HG03521 (cell line): ENCODE measurements at regions not wholly inside any gene's neighbourhood (a gene's known extent, or its start where the extent isn't known, plus 50 kb on each side); places are given as distances from the start of the nearest gene placed in this dataset.

ENCODE experiments used
- ATAC-seq: cut with Tn5 transposase; IDR thresholded peaks from one replicate; pipeline ENCODE4 v1.9.1; 2021; ENCODE audit warnings: mild to moderate bottlenecking, moderate library complexity; ENCODE audit not compliant: unreplicated experiment

DNA sequence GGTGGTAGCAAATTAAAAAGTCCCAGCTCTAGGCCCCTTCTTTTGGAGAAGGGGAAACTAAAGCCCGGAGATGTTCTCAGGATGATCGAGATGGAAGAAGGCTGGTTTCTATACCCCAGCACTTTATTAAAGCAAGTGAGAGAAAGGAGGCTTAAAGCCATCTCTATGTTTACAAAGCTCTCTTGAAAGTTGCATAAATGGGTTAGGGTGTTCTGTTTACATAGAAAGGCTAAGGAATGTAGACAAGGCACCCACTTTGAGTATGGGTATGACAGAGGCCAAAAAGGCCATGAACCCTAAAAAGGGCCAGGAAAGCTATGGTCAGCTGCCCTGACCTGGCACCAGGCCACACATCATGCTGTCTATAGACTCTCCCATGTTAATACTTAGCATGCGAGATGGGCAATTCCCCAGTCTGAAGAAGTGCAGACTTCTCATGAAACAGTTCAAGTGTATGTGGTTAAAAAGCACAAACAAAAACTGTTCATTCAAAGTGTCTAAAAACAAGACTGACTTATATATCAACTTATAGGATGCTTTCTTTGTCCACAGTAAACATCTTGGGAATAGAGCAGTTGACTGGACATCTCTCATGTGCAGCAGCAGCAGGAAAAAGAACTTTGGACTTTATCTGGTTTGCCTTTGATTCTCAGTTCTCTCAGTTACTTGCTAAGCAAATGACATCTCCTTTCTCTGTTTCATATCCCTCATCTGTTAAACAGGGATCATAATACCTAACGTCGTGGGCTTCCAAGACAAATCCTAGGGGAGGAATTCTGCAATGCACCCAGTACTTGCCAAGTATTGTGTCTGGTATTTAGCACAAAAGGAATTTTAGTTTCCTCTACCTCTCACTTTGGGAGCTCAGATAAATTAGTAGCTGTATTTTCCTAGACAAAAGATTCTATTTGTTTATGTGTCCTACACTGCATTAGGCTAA lies 521.6 kb downstream of the PLPP3 start:
- ATAC-seq, result no peak

DNA sequence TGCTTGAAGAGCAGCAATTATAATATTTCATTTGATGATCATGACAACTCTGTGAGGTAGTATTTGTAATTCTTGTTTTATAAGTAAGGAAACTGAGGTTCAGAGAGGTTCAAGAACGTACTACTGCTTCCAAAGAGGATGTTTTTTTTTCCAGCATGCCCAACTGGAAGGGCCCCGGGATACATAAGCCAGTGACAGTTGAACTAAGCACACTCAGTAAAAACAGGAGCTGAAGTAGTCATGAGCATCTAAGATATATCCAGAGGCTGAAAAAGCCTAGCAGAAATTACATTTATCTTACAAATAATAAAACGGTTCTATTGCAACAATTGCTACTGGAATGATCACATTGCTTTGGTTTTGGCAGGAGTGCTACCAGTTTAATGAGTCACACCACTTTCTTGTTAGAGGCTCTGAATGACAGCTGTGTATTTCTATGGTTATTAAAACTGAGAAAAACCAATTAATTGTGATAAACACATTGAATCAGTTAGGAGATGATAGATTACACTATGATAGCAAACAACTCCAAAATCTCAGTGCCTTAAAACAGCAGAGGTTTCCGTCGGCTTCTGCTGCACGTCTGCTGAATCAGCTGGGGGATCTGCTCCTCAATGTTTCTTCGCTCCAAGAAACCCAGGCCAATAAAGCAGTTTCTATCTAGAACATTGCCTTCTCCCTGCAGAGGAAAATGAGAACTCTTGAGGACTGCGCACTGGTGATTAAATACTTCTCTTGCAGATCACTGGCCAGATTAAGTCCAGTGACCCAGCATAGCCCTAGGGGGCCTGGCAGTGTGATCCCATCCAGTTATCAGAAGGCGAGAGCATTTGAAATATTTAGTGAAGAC lies 522.7 kb downstream of the PLPP3 start:
- ATAC-seq, result no peak

DNA sequence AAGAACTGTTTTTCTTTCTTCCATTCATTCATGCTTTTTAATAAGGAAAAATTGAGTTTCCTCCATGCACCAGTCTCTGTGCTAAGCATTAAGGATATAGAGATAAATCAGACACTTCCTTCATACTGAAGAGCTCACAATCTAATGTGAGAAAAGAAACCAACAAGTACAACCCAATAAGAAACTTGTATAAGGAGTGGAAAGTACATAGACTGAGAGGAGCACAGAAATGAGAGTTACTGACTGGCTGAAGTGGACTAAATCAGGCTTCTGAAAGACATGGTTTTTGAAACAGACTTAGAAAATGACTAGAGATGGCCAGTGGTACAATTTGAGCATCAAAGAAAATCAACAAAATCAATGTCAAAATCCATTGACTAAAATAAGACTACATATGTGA lies 524.4 kb downstream of the PLPP3 start:
- no peak for ATAC-seq

DNA sequence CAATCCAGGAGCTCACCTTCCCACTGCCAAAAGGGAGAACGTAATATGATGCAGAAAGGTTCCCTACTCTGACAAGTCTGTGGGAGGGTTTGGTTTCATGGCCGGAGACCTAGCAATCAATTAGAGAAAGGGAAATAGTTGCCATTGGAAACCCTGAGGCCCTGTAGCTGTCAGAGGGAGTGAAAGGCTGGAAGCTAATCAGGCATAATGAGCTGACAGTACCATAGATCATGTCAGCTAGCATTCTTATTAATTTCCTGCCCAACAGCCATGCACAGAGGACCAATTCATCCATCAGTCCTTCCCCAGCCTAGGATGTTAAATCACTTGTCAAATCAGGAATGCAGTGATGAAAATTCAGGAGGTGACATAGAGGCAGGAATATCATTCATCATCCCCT lies 527.3 kb downstream of the PLPP3 start:
- no peak for ATAC-seq

DNA sequence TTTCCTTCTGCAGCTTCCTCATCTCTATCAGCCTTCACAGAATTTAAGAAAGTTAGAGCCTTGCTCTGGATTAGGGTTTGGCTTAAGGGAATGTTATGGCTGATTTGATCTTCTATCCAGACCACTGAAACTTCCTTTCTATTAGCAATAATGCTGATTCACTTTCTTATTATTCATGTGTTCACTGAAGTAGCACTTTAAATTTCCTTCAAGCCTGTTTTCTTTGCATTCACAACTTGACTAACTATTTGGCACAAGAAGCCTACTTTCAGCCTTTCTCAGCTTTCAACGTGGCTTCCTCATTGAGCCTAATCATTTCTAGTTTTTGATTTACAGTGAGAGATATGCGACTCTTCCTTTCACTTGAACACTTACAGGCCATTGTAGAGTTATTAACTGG lies 528.5 kb downstream of the PLPP3 start:
- ATAC-seq, result no peak

DNA sequence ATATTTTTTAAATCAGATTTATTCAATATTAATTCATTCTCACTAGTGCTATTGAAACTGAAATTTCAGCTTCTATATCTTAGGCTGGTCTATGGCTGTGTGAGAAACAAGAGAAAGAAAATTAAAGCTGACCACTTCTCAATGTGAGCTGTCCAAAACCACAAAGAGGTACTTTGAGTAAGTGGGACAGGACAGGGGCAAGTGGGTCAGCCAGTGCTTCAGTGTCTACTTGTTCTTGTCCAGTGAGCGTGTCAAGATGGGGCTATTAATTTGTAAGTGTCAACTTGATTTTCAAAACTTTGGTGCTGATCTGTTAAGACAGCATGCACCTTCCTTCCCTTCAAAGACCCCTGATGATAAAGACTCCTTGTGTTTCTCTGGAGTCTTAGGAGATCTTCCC lies 533.9 kb downstream of the PLPP3 start:
- ATAC-seq, result no peak

DNA sequence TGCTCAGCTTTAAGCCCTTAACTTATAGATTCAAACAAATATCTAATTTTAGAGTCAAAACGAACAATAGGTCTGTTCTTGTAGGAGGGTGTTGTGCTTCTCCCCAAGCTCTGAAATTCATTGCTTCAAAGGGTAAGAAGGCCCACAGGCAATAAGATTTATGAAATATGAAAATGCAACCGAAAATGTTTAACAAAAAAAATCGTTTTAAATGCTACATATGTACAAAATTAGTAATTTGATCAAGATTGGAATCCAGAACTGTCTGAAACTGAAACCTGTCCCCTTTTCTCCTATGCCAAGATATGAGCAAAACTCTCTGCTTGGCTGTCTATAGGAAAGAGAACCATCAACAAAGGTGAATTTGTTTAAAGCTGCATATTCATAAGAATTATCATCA lies 534.3 kb downstream of the PLPP3 start:
- ATAC-seq, result no peak

DNA sequence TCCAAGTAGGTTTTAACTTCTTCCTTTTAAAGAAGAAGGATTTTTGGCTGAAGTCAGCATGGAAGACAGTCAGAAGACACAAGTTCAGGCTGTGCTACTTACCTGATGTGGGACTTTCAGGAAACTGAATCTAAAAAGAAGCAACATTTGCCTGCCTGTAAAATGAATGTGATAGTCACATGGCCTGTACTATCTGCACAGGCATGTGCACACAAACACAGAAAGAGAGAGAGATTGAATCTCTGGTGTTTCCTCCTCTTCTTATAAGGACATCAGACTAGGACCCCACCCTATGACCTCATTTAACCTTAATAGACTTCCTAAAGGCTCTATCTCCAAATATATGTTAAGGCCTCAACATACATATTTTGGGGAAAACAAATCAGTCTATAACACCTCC lies 542.9 kb downstream of the PLPP3 start:
- ATAC-seq, result no peak

DNA sequence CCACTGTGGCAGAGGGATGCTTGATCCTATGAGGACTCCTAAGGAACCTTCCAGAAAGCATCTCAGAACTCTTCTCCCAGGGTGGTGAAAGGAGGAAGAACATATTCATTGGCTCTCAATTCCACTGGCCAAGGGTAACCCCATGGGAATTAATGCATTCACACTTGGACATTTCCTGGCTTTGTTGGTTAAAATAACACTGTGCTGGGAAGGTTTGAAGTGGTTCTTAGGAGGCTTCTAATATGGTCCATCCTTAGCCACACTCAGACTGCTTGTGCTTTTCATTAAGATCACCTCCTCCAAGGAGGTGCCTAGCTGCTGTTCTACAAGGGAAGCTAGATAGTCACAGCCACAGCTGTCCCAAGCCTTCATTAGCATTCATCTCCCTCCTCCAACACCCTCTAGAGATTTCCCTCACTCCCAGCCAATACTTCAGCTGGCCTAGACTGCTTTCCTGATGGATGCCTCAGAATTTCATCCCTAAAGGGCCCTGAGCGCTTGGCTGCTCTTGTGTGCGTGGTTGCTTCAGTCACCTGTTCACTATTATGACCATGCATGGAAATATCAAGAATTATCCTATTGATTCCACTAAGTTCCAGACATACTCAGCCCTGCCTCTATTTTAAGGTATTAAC lies 544.4 kb downstream of the PLPP3 start:
- no peak for ATAC-seq

DNA sequence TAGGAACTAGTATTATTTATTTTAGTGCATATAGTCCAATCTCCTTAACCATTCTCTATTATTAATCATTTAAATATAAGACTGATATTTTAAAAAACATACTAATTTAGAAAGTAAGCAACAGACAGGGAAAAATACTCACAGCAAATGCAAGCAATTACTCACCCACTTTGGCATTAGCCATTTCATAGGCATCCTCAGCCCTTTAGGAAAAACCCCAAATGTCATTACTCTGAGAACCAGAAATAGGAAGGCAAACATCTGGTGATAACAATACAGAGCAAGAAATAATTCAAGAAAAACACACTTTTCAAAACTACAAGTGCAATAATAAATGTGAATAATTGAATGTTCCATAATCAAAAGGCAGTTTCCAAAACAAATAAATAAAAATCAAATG lies 545.1 kb downstream of the PLPP3 start:
- ATAC-seq, result no peak

DNA sequence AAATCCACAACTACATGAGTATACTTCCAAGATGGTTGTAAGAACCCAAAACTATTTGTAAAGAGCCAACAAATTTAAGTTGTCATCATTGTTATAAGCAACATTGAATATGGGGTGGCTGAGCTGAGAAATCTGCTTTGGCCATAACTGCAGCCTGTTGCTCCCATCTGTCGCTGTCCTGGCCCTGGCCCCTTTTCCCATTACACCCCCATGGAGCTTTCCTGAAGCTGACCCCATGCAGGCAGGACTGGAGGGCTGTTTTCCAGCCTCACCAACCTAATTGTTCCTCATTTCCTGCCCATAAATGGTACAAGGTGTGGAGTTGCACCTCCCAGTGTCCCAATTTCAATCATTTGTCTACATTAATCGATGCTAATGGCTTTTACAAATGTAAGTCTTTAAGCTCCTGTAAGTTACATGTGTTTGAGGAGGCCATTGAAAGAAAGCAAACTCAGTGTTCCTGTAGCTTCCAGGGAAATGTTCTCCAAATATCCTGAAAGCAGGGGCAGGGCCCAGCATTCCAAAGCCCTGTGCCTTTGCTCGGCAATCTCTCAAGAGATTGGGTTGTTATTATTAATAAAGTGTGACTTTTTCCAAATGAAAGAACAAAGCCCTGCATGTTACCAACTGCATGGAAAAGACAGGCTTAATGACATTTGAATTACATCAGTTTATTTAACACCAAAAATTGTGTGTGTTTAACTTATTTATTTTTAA lies 545.9 kb downstream of the PLPP3 start:
- no peak for ATAC-seq

DNA sequence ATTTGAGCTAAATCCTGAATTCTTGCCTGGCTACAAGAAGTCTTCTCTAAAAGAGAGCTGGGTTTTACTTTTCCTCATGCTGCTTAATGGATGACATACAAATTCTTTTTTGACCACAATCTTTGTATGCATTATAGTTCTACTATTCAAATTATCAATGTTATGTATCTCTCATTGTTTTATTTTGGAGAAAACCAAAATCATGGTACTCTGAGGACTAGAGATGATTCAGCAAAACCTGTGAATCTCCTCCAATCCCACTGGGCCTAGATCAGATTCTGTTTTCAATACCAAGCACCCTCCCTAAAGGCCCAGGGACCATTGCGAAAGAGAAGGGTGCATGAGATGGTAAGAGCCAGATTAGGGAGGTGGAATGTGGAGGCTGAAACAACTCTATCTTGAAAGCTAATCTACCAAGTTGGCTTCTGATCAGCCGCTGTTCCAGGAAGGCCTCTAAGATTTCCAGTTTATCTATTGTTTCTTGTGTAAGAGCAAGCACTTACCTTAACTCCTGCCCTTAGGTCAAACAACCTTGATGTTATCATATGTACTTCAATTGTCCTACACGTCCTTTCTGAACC lies 547.2 kb downstream of the PLPP3 start:
- ATAC-seq, result no peak

DNA sequence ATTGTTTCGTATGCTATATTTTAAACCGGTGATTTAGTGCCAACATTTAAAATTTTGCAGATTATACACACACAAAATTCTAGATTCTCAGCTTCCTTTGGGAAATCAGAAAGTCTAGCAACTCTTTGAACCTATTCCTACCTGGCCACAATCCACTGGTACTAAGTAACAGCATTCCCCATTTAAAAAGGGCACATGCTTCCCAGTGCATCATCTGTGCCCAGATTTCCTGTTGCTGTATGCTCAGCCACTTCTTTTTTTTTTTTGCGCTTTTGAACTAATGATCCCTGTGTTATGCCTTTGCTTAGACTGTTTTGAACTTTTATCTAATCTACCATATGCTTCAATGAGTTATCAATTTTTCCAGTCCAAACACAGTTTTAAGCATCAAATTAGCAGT lies 548.4 kb downstream of the PLPP3 start:
- no peak for ATAC-seq

DNA sequence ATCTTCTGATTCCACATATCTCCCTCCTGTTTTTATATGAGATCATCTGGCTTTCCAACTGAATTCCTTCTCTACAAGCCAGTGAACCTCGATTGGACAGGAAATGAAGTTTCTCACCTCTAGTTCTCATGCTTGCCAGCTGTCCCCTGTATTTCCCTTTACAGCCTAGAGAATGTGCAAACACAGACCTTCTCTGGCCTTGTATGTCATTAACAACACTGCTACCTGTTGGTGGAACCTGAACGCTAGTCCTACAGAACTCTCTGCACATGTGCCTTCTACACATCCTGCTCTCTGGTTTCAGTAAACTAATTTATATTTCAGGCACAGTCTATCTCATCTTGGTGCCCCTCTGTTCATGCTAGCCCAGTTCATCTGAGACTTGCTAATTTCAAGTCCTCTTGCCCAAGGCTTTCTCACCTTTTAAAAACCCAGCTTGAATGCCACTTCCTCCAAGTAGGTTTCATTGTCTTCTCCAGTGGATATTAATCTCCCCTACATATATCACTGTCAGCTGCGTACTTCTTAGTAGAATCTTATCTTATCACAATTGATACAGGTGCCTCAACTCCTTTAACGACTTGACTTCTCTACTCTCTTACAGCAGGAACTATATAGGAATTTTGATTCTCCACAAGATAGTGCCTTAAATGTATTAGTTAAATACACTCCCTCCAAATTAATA lies 549.9 kb downstream of the PLPP3 start:
- ATAC-seq, result no peak

DNA sequence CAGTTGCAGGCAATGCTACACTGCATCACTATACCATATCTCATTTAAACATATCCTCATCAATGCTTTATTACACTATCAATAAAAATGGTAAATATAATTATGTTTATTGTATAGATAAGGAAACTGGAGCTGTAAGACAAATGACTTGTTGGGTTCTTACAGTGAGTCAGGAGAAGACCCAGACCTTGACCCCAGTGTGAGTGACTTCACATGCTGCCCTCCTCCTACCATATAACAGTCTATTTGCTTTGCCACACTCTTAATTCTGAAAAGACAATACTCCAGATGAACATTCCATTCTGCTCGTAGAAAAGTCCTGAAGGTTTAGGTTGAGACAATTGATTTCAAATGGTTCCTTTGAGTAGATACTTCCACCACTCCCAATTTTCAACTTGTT lies 550.5 kb downstream of the PLPP3 start:
- no peak for ATAC-seq

DNA sequence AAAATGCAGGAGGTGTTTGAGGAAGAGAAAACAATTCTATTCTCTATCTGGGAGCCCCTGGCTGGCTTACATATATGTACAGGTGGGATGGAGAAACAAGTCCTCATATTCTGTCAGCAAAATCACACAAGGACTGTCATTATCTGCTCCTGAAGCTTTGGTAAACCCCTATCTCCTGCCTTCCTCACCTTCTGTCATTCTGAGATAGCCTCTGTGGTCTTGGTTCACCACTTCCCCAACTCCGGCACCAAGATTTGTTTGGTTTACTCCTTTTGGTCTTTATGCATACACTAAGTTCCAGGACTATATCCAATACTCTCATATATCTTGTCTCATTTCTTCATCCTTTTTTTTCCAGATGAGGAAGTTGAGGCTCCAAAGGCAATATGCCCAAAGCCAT lies 551.1 kb downstream of the PLPP3 start:
- ATAC-seq, result no peak

DNA sequence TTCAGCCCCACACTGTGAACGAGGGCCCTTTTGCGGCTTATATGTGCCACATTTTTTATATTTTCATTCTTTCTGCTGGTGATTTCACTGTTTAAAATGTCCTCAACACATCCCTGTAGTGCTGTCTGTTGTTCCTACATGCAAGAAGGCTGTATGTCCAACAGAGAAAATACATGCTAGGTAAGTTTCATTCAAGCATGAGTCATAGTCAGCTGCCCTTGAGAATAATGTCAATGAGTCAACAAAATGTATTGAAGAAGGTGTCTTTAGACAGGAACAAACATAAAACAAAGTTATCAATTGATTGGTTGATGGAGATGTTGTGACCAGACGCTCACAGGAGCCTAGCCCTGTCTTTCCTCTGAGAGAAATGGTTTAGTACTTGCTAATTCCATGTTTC lies 553.4 kb downstream of the PLPP3 start:
- no peak for ATAC-seq

DNA sequence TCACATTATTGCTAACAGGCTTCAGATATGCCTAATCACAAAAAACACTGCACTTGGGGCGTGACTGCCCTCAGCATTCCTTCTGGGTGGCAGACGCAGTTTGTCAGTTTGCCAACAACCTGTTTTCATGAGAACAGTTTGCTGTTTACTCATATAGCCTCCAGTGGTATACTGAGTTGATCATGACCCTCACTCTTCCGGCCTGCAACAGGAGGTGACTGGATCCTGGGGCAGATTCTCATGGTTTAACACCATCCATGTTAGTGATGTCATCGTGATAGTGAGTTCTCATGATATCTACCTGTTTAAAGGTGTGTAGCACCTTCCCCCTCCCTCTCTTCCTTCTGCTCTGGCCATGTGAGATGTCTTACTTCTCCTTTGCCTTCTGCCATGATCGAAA lies 555.2 kb downstream of the PLPP3 start:
- ATAC-seq, result no peak

DNA sequence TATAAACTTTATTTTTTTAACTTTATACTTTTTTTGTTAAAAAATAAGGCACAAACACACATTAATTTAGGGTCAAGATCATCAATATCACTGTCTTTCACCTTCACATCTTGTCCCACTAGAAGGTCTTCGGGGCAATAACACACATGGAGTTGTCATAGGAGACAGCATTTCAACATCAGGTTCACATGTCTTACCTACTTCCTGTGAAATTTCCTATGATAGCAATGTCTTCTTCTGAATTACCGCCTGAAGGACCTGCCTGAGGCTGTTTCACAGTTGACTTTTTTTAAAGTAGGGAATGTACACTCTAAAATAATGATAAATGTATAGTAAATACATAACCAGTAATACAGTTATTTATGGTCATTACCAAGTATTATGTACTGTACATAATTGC lies 559.4 kb downstream of the PLPP3 start:
- no peak for ATAC-seq

DNA sequence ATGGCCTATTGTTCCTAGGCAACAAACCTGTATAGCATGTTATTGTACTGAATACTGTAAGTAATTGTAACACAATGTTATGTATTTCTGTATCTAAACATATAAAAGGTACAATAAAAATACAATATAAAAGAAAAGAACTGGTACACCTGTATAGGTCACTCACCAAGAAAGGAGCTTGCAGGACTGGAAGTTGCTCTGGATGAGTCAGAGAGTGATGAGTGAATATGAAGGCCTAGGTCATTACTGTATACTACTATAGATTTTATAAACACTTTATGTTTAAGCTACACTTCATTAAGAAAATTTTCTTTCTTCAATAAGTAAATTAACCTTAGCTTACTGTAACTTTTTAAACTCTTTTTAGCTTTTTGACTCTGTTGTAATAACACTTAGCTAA lies 559.9 kb downstream of the PLPP3 start:
- no peak for ATAC-seq
